ENCODE measurements at regions not wholly inside any gene's neighbourhood (a gene's known extent, or its start where the extent isn't known, plus 50 kb on each side); places are given as distances from the start of the nearest gene placed in this dataset.

DNA sequence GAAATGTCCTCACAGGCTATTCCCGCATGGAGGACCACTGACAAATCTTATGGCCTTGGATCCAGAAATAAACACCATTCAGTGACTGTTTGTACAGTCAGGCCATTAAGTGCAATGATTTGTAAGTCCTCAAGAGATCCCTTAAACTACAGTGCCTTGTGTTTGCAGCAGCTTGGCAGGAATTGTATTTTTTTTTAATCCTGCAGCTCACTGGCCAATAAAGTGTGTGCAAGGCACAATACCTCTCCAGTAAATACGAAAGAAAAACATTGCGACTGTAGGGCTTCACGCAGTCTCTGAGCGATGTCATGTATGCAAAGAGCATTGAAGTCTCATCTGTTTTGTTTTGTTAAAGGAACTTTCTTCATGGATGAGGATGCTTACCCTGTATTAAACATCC, 74.2 kb upstream of the TUSC1 start:
- TF ChIP-seq, protein P1, sequence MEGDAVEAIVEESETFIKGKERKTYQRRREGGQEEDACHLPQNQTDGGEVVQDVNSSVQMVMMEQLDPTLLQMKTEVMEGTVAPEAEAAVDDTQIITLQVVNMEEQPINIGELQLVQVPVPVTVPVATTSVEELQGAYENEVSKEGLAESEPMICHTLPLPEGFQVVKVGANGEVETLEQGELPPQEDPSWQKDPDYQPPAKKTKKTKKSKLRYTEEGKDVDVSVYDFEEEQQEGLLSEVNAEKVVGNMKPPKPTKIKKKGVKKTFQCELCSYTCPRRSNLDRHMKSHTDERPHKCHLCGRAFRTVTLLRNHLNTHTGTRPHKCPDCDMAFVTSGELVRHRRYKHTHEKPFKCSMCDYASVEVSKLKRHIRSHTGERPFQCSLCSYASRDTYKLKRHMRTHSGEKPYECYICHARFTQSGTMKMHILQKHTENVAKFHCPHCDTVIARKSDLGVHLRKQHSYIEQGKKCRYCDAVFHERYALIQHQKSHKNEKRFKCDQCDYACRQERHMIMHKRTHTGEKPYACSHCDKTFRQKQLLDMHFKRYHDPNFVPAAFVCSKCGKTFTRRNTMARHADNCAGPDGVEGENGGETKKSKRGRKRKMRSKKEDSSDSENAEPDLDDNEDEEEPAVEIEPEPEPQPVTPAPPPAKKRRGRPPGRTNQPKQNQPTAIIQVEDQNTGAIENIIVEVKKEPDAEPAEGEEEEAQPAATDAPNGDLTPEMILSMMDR (IDR thresholded peaks at IDR 0.05) = no peak
- no peak for TF ChIP-seq POLR2A (IDR thresholded peaks at IDR 0.05)
